A549 (cell line): ENCODE measurements at regions not wholly inside any gene's neighbourhood (a gene's known extent, or its start where the extent isn't known, plus 50 kb on each side); places are given as distances from the start of the nearest gene placed in this dataset.

Experiments used
- POLR2A ChIP-seq: IDR thresholded peaks from 2 replicates; pipeline ENCODE4 v1.6.1; 2012; ENCODE audit warnings: mild to moderate bottlenecking, low read length
- USF2 ChIP-seq: fragments of 450-650 bp; IDR thresholded peaks from 2 replicates; pipeline ENCODE4 v1.6.1; 2014; ENCODE audit warnings: antibody characterized with exemption

- TF ChIP-seq USF2 (no peak), POLR2A (no peak)
These were observed 419.5 kb upstream of the ID4 start for GRCh38 chr6:19417713-19418112.
